HG03095 (cell line): ENCODE measurements at regions not wholly inside any gene's neighbourhood (a gene's known extent, or its start where the extent isn't known, plus 50 kb on each side); places are given as distances from the start of the nearest gene placed in this dataset.

Source experiments
- ATAC-seq: cut with Tn5 transposase; IDR thresholded peaks from one replicate; pipeline ENCODE4 v1.9.1; 2021; ENCODE audit warnings: moderate library complexity; ENCODE audit not compliant: unreplicated experiment

DNA sequence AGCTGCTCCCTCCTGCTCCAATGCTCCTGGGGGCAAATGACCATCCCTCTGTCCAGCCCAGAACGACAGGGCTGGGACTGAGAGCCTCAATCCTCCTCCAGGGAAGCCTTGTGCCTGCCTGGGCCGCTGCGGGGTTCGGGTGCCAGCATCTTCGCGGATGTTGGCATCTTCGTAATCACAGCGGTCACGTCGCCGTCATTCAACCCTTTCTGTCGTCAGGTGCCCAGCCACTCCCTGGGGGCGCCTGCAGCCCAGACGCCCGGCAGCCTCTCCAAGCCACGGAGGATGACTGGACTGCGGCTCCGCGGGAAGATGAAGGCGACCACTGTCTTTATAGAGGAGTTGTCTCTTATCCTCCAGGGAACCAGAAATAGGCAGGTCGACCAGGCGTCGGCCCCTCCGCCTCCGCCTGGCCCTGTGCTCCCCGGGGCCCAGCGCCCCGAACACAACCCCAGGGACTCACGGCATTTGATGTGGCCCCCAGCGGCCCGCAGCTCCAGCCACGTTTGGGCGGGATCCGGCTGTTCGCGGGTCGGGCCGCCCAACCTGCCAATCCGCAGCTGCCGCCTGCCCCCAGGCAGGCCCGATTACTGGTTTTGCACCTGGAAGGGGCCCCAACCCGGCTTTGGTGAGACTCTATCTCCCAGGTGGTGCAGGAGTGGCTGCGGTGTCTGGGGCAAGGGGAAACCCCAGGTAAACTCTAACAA, 113.9 kb downstream of the THNSL2 start:
- no peak for ATAC-seq

- ATAC-seq, result no peak
Observed at GRCh38 chr2:88281302-88282217, 111.4 kb downstream of the THNSL2 start.

DNA sequence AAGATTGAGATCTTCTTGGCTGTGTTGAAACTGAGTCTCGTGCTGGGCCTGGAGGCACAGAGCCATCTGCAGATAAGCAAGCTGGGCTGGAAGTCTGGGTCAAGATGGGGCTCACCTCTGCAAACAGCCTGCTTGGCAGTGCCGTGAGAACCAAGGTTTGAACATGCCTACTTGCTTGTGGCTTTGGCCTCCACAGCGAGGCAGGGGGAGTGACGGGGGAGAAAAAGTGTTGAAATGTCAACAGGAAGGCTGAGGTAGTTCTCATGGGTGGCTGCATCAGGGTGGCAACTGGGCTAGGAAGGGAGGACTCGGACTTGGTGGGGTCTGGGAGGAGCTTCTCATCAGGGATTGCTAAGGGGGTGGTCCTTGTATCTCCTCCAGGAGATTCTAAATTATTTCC, 99.7 kb downstream of the THNSL2 start:
- ATAC-seq, result no peak

DNA sequence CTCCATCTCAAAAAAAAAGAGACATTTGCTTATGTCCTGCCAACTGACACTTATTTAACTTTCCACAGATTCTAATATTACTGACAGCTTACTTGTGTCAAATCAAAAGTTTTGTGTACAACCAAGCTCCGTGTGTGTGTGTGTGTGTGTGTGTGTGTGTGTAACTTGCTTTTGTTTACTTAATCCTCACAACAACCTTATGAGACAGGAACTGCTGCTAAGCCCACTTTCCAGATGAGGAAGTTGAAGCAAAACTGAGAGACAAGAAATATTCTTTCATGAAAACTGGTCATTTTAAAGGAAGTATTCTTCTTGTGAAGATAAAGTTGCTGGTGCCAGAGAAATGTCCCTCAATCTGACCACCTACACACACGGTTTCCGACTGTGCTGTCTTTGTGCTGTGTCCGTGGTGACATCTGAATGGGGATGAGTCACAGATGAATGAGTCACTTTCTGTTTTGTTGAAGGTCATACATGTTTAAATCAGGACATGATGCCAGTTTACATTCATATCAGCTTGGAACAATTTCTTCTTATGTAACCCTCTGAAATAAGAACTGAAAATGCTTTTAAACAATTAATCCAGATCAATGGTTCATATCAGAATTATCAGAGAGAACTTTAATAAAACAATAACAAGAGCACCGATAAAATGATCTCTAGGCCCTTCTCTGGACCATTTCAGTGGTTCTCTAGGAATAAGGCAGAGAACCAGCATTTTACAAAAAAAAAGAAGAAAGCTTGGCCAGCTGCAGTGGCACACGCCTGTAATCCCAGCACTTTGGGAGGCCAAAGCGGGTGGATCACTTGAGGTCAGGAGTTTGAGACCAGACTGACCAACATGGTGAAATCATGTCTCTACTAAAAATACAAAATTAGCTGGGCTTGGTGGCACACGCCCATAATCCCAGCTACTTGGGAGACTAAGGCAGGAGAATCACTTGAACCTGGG, 95.5 kb downstream of the THNSL2 start:
- no peak for ATAC-seq

- ATAC-seq, result no peak
Observed at GRCh38 chr2:88263861-88264260, 93.7 kb downstream of the THNSL2 start.

DNA sequence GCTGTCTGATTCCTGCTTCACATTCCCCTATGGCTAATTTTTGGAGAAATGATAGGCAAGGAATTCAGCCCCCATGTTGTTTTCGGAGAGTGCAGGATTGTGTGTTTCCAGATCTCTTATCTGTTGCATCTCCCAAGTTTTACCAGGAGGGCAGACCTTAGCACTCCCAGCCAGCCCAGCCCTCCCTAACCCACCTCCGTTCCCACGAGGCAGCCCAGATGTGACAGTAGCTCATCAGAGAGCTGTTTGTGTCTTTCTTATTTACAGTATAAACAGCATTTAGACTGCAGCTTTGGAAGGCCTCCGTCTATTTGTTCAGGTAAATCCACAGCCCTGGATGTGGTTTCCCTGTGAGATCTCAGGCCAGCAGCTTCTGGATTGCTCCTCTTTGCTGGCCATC, 91.6 kb downstream of the THNSL2 start:
- ATAC-seq, result no peak

GRCh38 chr2:88258208-88258607, 88.1 kb downstream of the THNSL2 start:
- no peak for ATAC-seq

DNA sequence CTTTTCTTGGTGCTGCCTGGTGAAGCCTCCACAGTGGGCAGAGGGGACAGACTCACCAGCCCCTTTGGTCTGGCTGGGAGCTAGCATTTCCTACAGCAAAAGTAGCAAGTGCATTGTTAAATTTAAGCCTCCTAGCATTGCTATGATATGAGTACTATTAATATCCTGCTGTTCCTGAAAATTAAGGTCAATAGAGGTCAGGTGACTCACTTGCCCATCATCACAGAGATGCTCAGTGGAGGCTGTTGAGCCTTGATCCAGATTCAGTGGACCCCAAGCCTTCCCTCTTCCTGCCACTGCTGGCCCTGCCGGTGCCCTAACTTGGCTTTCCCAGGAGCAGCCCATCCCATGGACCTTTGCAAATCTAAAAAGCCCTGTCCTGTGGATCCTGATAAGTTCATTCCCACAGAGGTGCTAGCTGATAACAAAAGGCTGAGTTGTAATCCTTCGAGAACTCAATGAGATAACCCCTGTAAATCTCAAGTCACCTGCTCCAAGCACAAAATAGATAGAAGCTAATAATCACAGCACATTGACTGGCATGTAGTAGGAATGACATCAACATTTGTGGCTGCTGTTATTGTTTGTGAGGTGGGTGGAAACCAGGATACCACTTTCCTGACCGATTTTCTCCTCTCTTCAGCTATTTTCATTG, 84.4 kb downstream of the THNSL2 start:
- ATAC-seq, result no peak

DNA sequence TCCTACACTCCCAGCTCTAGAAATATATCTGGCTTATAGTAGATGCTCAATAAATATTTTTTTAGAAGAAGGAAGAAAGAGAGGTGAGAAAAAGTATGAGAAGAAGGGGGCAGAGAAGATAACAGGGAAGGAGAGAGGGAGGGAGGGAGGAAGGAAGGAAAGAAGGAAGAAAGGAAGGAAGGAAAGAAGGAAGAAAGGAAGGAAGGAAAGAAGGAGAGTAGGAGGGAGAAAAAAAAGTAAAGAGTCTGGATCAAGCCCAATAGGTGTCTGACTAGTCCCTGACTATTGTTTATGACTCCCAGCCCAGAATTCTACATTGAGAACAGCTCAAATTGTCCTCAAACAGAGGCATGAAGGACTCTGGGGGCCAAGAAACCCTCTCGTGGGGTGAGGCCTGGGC, 83.9 kb downstream of the THNSL2 start:
- no peak for ATAC-seq

DNA sequence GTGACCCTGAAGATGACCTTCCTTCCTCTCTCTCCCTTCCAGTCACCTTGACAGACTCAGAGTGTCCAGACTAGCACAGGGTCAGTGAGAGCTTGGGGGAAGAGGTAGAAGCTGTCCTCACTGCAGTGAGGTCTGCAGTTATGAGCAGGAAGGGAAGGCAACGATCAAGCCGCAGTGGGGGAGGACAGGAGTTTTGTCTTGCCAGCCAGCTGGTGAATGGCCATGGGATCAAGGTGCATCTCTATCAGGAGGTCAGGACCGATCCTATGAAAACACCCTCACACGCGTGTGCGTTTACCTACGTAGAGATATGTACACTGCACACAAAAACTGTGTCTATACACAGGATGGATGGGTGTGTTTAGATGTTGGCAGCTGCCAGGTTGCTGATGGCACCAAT, 83.2 kb downstream of the THNSL2 start:
- ATAC-seq, result no peak

DNA sequence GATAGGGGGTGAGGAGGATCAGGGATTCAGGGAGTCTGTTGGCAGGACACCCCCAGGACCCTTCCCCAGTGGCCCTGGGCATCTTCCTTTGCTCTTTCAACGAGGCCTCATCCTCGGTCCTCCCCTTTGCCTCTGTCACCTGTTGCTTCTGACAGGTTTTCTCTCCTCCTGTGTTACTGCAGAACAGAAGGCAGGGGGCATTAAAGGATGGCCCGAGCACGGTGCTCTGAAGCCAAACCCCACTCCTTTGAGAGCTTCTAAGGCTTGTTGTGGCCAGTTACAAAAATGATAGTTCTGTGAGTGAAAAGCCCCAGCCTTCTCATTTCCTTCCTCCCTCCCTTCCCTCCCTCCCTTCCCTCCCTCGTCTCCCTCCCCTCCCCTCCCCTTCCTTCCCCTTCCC, 82.5 kb downstream of the THNSL2 start:
- ATAC-seq, result no peak

DNA sequence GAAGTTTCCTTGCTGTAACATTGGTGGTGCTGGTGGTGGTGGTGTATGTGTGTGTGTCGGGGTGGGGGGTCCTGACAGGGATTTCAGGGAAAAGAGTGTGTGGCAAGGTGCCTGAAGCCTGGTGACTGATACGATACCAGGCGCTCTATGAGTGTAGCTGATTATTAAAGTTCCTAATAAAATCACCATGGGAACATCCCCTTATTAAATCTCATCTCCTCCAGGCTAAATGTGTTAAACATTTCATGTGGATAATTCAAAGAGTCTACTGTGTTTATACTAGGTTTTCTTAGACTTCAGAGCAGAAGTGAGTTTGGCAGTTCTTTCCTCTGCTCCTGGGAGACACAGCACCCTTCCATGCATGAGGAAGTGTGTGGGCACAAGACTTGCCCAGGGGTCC, 82.0 kb downstream of the THNSL2 start:
- ATAC-seq, result no peak

DNA sequence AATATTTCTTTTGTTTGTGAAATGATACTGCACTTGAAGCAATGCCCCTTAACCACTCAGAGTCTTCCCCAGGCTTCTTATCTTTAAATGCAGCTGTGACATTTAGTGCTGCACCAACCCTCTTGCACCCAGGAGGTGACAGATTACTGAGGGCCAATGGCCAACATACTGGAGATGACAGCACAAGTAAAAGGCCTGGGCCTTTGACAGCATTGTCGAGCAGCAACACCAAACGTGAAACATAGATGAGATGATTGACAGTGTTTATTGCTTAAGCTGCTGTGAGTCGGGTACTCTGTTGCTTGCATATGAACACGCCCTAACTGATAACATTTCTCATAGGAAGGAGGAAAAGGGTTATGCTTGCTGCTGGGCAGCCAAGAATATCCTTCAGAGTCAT, 80.3 kb downstream of the THNSL2 start:
- no peak for ATAC-seq

- no peak for ATAC-seq
Observed at GRCh38 chr2:88248280-88248828, 78.2 kb downstream of the THNSL2 start.

DNA sequence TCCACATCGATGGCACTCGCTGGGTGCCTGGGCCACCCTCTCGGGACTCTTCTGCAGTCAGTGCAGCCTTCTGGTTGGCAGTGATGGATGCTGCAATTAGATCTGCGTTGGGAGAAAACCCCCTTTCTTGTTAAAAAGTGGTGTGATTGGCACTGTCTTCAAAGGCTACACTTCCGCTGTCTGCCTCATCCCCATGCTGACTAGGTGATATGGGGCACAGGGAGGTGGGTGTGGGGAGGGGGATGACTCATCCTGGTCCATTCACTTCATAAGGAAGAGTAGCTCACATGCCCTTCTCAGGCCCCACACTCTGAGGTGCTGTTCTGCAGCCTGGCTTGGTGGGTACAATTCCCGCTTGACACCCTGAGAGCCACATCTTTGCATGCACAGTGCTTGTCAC, 77.4 kb downstream of the THNSL2 start:
- no peak for ATAC-seq

DNA sequence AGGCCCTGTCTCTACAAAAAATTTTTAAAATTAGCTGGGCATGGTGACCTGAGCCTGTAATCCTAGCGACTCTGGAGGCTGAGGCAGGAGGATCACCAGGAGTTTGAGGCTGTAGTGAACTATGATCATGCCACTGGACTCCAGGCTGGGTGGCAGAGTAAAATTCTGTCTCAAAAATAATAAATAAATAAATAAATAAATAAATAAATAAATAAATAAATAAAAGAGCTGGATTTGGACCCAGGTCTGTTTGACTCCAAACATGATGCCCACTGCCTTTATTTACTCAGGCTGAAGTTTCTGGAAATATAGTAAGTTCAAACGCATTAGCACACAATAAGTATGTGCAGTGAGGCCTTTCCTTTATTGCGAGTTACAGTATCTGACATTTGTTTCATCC, 75.0 kb downstream of the THNSL2 start:
- no peak for ATAC-seq

DNA sequence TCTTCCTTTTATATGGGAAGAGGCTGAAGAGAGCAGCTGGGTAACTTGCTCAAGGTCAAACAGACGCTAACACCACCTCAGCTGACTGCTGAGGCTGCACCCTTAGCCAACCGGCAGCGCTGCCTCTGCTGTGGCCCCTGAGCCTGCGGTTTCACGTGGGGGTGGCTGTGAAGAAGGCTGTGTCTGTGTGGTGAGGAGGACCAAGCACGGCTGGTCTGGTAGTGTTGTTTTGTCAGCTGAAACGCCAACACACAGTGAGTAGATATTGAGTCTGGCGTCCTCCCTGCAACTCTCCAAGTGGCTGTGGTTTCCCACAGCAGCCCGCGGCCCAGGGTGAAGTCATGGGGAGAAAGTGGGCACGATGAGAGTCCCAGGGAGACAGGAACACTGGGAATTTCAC, 69.6 kb downstream of the THNSL2 start:
- ATAC-seq, result no peak

DNA sequence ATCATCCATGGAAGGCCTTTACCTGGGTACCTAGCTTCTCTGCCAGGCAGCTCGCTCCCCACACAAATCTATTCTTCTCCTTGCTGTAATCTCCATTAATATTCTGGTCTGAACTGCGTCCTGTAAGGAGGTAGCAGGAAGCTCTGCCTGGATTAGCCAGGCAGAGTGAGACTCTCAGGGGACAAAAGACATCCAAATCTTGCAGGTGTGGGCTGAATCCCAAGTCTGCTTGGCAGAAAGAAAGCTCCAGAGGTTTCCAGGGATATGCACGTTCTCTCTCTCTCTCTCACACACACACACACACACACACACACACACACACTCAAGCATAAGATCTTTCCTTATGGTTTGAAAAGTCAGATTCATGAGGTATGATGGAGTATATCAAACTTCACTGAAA, 66.5 kb downstream of the THNSL2 start:
- no peak for ATAC-seq
